HFF-Myc (cell line): ENCODE measurements at regions not wholly inside any gene's neighbourhood (a gene's known extent, or its start where the extent isn't known, plus 50 kb on each side); places are given as distances from the start of the nearest gene placed in this dataset.

Experiments
- DNase-seq: peaks from one replicate; pipeline ENCODE4 v3.0.0-alpha.2; 2011; ENCODE audit warnings: low read depth; ENCODE audit errors: extremely low read depth
- H3K4me3 ChIP-seq: replicated peaks from 2 replicates; pipeline ENCODE4 v1.5.1; 2011; ENCODE audit warnings: low read depth, mild to moderate bottlenecking, control low read depth, low read length
- TF ChIP-seq, protein P1 (sequence below): IDR thresholded peaks from 2 replicates; pipeline ENCODE4 v1.5.1; 2012; ENCODE audit warnings: mild to moderate bottlenecking, low read depth, low read length, control low read depth; ENCODE audit errors: missing control alignments

DNA sequence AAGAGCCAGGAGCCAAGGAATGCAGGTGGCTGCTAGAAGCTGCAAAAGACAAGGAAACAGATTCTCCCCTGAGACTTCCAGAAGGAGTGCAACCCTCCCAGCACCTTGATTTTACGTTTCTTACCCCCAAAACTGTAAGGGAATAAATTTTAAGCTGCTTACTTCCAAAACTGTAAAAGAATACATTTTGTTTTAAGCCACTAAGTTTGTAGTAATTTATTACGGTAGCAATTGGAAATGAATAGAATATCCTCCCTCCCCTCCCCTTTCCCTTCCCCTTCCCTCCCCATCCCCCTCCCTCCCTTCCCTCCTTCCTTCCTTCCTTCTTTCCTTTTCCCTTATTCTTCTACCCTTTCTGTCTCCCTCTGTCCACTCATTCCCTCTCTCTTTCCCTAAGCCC, 203.7 kb upstream of the CFAP20DC start:
- no peak overlapping the region for H3K4me3 ChIP-seq
- no peak for DNase-seq
- TF ChIP-seq, protein P1, sequence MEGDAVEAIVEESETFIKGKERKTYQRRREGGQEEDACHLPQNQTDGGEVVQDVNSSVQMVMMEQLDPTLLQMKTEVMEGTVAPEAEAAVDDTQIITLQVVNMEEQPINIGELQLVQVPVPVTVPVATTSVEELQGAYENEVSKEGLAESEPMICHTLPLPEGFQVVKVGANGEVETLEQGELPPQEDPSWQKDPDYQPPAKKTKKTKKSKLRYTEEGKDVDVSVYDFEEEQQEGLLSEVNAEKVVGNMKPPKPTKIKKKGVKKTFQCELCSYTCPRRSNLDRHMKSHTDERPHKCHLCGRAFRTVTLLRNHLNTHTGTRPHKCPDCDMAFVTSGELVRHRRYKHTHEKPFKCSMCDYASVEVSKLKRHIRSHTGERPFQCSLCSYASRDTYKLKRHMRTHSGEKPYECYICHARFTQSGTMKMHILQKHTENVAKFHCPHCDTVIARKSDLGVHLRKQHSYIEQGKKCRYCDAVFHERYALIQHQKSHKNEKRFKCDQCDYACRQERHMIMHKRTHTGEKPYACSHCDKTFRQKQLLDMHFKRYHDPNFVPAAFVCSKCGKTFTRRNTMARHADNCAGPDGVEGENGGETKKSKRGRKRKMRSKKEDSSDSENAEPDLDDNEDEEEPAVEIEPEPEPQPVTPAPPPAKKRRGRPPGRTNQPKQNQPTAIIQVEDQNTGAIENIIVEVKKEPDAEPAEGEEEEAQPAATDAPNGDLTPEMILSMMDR = no peak

- TF ChIP-seq, protein P1 = no peak
Observed at GRCh38 chr3:59251869-59252268, 202.0 kb upstream of the CFAP20DC start.

GRCh38 chr3:59250600-59250999, 200.8 kb upstream of the CFAP20DC start:
- DNase-seq = no peak
- TF ChIP-seq, protein P1 = no peak
- no peak overlapping the region for H3K4me3 ChIP-seq

More at GRCh38 chr3:59251869-59252268, 202.0 kb upstream of the CFAP20DC start:
- no peak overlapping the region for H3K4me3 ChIP-seq
- DNase-seq = no peak

- no peak overlapping the region for H3K4me3 ChIP-seq
- no peak for DNase-seq
- TF ChIP-seq, protein P1 = no peak
Observed at GRCh38 chr3:59249698-59250361, 200.0 kb upstream of the CFAP20DC start.

GRCh38 chr3:59249004-59249403, 199.2 kb upstream of the CFAP20DC start:
- TF ChIP-seq, protein P1 = no peak
- DNase-seq = no peak
- H3K4me3 ChIP-seq = no peak overlapping the region

GRCh38 chr3:59247402-59247841, 197.6 kb upstream of the CFAP20DC start:
- H3K4me3 ChIP-seq = no peak overlapping the region
- TF ChIP-seq, protein P1 = no peak
- no peak for DNase-seq
